WTC11 (cell line): ENCODE measurements at regions not wholly inside any gene's neighbourhood (a gene's known extent, or its start where the extent isn't known, plus 50 kb on each side); places are given as distances from the start of the nearest gene placed in this dataset.

ENCODE experiments used
- ATAC-seq: fragments of 200-7000 bp; cut with Tn5 transposase; 2 replicates; pipeline ENCODE4 v1.10.0; 2021; ENCODE audit warnings: mild to moderate bottlenecking, moderate library complexity
- CTCF ChIA-PET: fragments of 300-600 bp; sonication (Branson Sonifier 250); formaldehyde crosslinking; loops from one replicate; lab custom pipeline; 2021; ENCODE audit warnings: antibody characterized with exemption; lab: Charles Lee
- POLR2A ChIA-PET: fragments of 350-600 bp; sonication (Branson Sonifier 250); formaldehyde crosslinking; loops from one replicate; lab custom pipeline; 2021; ENCODE audit warnings: antibody characterized with exemption; lab: Charles Lee
- DNase-seq: peaks from one replicate; pipeline ENCODE4 v3.0.0; 2021; ENCODE audit warnings: low spot score
- H3K27ac Mint-ChIP-seq: 2 replicates; pipeline ENCODE4 v1.8.0; 2021; ENCODE audit warnings: mixed read lengths
- H3K27me3 Mint-ChIP-seq: 2 replicates; pipeline ENCODE4 v1.8.0; 2021; ENCODE audit warnings: low read depth, mild to moderate bottlenecking, moderate library complexity, mixed read lengths
- H3K36me3 Mint-ChIP-seq: 2 replicates; pipeline ENCODE4 v1.8.0; 2021; ENCODE audit warnings: mixed read lengths
- H3K4me1 Mint-ChIP-seq: 2 replicates; pipeline ENCODE4 v1.8.0; 2022; ENCODE audit warnings: mixed read lengths
- H3K4me3 Mint-ChIP-seq: 2 replicates; pipeline ENCODE4 v1.8.0; 2021; ENCODE audit warnings: mild to moderate bottlenecking, moderate library complexity, mixed read lengths
- H3K9me3 Mint-ChIP-seq: 2 replicates; pipeline ENCODE4 v1.8.0; 2021; ENCODE audit warnings: mixed read lengths
- ATF6 ChIP-seq: sonication (generic); formaldehyde crosslinking; IDR thresholded peaks from 2 replicates; pipeline ENCODE4 v1.8.1; 2023; ENCODE audit warnings: mild to moderate bottlenecking, missing genetic modification reagents
- SMAD3 ChIP-seq: sonication (generic); formaldehyde crosslinking; IDR thresholded peaks from 2 replicates; pipeline ENCODE4 v1.8.0; 2022; ENCODE audit warnings: missing genetic modification reagents, mild to moderate bottlenecking, borderline replicate concordance

- no peak overlapping the region for H3K4me3 Mint-ChIP-seq
- POLR2A ChIA-PET, result no interaction called here
- no peaks in the 10 kb centered on the region for H3K4me1 Mint-ChIP-seq
- ATAC-seq (no peak), DNase-seq (no peak)
- CTCF ChIA-PET, result interaction anchor here (1.0 kb wide), 1 partner anchor 52 kb away, joined by 5 read pairs; no protein-coding TSS in a partner anchor
- H3K27ac Mint-ChIP-seq, result no peak overlapping the region
- H3K36me3 Mint-ChIP-seq, result no peaks in the 10 kb centered on the region
- no peaks in the 10 kb centered on the region for H3K9me3 Mint-ChIP-seq
- TF ChIP-seq SMAD3, result no peak
- no peak for TF ChIP-seq ATF6 (CRISPR knock-in tag)
- H3K27me3 Mint-ChIP-seq, result peaks cover 4% of the 10 kb centered on the region
Measured at GRCh38 chr10:98080494-98080893, 50.1 kb upstream of the CRTAC1 start.
